ENCODE measurements at regions not wholly inside any gene's neighbourhood (a gene's known extent, or its start where the extent isn't known, plus 50 kb on each side); places are given as distances from the start of the nearest gene placed in this dataset.
"Not testable (repeated sequence)": the region's sequence is repeated elsewhere in the genome, so short reads cannot be mapped to it uniquely, and the experiment has no call there.

DNA sequence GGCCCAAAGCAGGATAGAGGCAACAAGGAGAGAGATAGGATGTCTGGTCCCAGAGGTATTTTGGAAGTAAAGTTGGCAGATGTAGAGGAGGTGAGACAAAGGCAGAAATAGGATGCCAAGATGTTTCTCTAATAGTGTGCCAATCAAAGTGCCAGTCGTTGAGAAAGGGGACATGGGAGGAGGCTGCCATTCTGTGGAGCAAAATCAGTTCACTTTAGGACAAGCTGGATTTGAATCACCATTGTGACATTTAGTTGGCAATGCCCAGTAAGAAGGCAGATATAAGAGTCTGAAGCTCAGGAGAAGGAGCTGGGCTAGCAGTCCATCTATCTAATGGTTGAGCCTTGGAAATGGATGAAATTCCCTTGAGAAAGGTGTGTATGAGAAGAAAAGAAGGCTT, 53.8 kb downstream of the ADRB2 start:
- Mint-ChIP-seq H3K4me3 (no peak overlapping the region), H3K27ac (no peak overlapping the region), H3K27me3 (peaks cover 8% of the 10 kb centered on the region), H3K4me1 (no peaks in the 10 kb centered on the region), H3K36me3 (no peaks in the 10 kb centered on the region), H3K9me3 (no peaks in the 10 kb centered on the region)
- DNase-seq, result no peak

DNA sequence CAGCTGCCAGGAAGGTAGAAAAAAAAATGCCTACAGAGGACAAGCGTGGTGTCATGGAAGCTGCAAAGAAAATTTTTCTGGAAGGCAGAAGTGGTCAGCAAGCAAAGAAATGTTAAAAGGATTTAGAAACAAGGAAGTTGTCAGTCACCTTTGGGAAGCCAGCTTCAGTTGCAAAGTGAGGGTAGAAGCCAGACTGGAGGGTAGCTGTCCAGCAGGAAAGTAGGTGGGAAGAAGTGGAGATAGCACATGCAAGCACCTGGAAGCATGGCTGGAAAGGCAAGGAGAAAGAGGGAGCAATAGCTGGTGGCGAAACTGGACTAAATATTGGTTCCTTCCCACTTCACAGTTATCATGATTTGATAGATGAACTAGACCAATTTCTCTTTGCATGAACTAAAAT, 54.3 kb downstream of the ADRB2 start:
- peaks cover 7% of the 10 kb centered on the region for H3K27me3 Mint-ChIP-seq

GRCh38 chr5:148882332-148882731, 55.9 kb downstream of the ADRB2 start:
- Mint-ChIP-seq H3K27ac (no peak overlapping the region), H3K27me3 (peaks cover 6% of the 10 kb centered on the region), H3K4me3 (no peak overlapping the region), H3K4me1 (peaks cover 2% of the 10 kb centered on the region), H3K9me3 (no peaks in the 10 kb centered on the region), H3K36me3 (no peaks in the 10 kb centered on the region)
- DNase-seq, result no peak

More for the DNA sequence above, 54.3 kb downstream of the ADRB2 start:
- Mint-ChIP-seq H3K9me3 (no peaks in the 10 kb centered on the region), H3K36me3 (no peaks in the 10 kb centered on the region), H3K4me1 (no peaks in the 10 kb centered on the region), H3K4me3 (no peak overlapping the region), H3K27ac (no peak overlapping the region)
- no peak for DNase-seq

DNA sequence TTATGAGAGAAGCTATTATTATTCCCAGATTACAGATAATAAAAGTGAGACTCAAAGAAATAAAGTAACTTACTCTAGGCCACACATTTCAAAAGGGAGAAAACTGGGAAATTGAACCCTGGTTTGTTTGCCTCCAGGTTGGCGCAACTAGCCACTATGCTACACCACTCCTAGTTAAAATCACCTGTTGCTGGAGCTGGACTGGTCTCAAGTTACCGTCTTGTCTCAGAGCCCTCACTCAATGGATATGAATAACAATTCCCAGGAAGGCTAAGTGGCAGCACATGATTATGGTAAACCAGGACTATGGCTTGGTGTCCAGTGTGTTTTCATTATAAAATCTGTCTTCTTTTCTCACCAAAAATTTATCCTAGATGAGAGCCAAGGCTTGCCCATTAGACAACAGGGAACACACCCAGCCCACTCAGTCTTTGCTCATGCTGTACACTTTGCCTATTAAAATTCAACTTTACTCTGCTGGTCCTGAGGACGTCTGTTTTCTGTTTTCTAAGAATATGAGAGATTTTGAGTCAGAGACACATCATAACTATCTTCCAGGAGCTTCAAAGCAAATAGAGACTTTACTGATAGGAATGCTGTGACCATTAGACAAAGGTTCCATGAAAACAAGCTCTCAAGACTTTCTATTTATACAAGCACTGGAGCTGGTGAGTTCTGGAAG, 58.1 kb downstream of the ADRB2 start:
- H3K9me3 Mint-ChIP-seq, result no peaks in the 10 kb centered on the region
- H3K27ac Mint-ChIP-seq, result no peak overlapping the region
- DNase-seq, result no peak
- H3K36me3 Mint-ChIP-seq, result no peaks in the 10 kb centered on the region
- no peak overlapping the region for H3K4me3 Mint-ChIP-seq
- H3K27me3 Mint-ChIP-seq, result peaks cover 12% of the 10 kb centered on the region
- peaks cover 7% of the 10 kb centered on the region for H3K4me1 Mint-ChIP-seq

DNA sequence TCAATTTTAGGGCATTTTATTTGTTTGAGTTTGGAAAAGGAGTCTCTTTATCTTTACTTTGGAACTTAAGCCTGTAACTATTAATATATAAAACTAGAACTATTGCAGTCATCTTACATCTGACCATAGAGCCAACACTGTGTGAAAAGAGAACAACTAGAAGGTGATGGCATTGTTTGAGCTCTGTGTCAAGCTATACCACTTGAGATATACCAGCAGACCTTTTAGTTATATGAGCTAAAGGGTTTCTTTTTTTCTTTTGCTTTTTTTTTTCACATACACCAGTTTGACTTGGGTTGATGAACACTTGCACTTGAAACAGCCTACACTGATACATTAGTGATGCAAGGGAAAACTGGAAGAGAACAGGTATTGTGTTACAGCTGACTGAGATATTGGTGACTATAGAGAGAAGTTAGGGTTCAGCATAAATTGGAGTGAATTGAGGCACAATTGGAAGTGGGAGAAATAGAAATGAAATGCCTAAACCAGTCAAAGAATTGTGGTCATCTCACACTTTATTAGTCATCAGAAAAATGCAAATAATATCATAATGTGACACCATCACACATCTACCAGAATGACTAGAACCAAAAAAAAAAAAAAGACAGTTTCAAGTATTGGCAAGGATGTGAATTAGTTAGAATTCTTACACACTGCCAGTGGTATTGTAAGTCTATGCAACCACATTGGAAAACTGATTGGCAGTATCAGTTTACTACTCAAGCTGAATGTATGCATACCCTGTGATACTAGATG, 60.9 kb downstream of the ADRB2 start:
- Mint-ChIP-seq H3K36me3 (peaks cover 3% of the 10 kb centered on the region), H3K27me3 (peaks cover 31% of the 10 kb centered on the region), H3K27ac (no peak overlapping the region), H3K9me3 (peaks cover 1% of the 10 kb centered on the region), H3K4me3 (no peak overlapping the region), H3K4me1 (peaks cover 7% of the 10 kb centered on the region)
- DNase-seq, result no peak

DNA sequence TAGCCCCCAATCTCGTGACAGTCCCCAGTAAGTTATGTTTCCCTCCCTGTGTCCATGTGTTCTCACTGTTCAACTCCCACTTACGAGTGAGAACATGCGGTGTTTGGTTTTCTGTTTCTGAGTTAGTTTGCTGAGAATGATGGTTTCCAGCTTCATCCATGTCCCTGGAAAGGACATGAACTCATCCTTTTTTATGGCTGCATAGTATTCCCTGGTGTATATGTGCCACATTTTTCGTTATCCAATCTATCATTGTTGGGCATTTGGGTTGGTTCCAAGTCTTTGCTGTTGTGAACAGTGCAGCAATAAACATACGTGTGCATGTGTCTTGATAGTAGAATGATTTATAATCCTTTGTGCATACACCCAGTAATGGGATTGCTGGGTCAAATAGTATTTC, 63.5 kb downstream of the ADRB2 start:
- H3K9me3 Mint-ChIP-seq, H3K4me3 Mint-ChIP-seq, H3K27ac Mint-ChIP-seq, H3K4me1 Mint-ChIP-seq, H3K36me3 Mint-ChIP-seq, DNase-seq: not testable (repeated sequence)
- H3K27me3 Mint-ChIP-seq, result peaks cover 51% of the 10 kb centered on the region

DNA sequence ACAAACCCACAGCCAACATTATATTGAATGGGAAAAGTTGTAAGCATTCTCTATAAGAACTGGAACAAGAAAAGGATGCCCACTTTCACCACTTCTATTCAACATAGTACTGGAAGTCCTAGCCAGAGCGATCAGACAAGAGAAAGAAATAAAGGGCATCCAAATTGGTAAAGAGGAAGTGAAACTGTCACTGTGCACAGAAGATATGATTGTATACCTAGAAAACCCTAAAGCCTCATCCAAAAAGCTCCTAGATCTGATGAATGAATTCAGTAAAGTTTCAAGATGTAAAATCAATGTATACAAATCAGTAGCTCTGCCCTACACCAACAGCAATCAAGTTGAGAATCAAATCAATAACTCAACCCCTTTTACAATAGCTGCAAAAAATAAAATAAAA, 69.0 kb downstream of the ADRB2 start:
- peaks cover 36% of the 10 kb centered on the region for H3K27me3 Mint-ChIP-seq
- H3K36me3 Mint-ChIP-seq, DNase-seq, H3K9me3 Mint-ChIP-seq, H3K4me1 Mint-ChIP-seq, H3K27ac Mint-ChIP-seq, H3K4me3 Mint-ChIP-seq: not testable (repeated sequence)

DNA sequence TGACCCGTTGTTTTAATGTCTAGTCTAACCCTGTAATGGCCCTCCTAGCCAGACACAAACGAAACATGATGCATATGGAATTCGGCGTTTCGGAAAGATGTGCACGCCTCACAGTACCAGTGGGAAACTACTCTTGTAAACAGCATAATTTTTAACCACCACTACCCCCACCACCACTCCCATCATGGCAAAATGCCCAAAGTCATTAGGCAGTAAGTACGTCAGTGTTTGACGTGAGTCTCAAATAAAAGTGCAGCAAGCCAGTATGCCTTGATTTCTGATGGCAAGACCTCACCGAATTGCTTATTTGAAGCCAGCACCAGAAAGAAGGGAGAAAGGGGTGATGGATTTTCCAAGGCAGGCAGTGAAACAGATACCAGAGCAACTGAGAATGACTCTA, 71.4 kb downstream of the ADRB2 start:
- Mint-ChIP-seq H3K4me1 (no peaks in the 10 kb centered on the region), H3K9me3 (peaks cover 7% of the 10 kb centered on the region), H3K27me3 (peaks cover 16% of the 10 kb centered on the region), H3K27ac (no peak overlapping the region), H3K4me3 (no peak overlapping the region), H3K36me3 (no peaks in the 10 kb centered on the region)
- no peak for DNase-seq

DNA sequence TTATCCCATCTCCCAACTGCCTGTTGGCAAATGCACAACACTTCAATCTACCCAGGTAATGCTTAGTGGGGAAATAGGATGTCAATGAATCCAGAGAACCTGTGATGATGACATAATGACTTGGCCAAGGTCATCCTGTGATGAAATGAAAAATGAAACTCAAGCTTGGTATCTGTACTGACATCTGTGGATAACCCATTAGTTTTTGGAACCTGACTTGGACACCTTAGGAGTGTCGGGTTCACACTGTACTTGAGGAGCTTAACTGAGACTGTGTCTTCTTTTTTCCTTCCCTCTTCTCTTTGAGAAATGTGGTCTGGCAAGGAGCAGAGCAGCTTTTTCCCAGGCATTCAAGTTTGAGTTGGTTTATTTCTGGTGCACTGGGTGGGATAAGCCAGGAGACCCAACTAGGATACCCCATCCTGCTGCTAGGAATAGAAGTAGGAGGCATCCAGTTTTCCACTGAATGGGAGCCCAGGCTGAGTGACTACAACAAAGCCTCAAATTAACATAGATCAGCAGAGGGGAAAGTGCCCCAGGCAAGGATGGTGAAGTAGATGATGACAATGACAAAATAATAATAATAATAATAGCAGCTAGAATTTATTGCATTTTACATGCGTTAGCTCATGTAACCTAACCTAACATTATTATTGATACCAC, 72.1 kb downstream of the ADRB2 start:
- H3K27ac Mint-ChIP-seq, result no peak overlapping the region
- no peaks in the 10 kb centered on the region for H3K4me1 Mint-ChIP-seq

GRCh38 chr5:148899993-148900392, 73.6 kb downstream of the ADRB2 start:
- no peak overlapping the region for H3K27ac Mint-ChIP-seq
- no peak overlapping the region for H3K4me3 Mint-ChIP-seq
- no peaks in the 10 kb centered on the region for H3K4me1 Mint-ChIP-seq
- no peaks in the 10 kb centered on the region for H3K27me3 Mint-ChIP-seq
- no peak for DNase-seq
- no peaks in the 10 kb centered on the region for H3K9me3 Mint-ChIP-seq
- no peaks in the 10 kb centered on the region for H3K36me3 Mint-ChIP-seq

More for the DNA sequence above, 72.1 kb downstream of the ADRB2 start:
- no peak for DNase-seq
- H3K36me3 Mint-ChIP-seq, result no peaks in the 10 kb centered on the region
- peaks cover 7% of the 10 kb centered on the region for H3K9me3 Mint-ChIP-seq
- H3K27me3 Mint-ChIP-seq, result peaks cover 10% of the 10 kb centered on the region
- H3K4me3 Mint-ChIP-seq, result no peak overlapping the region

- Mint-ChIP-seq H3K4me1 (peaks cover 3% of the 10 kb centered on the region), H3K9me3 (no peaks in the 10 kb centered on the region), H3K36me3 (no peaks in the 10 kb centered on the region), H3K27ac (no peak overlapping the region), H3K4me3 (no peak overlapping the region), H3K27me3 (no peaks in the 10 kb centered on the region)
- no peak for DNase-seq
Measured at GRCh38 chr5:148902478-148902877, 76.1 kb downstream of the ADRB2 start.

- Mint-ChIP-seq H3K4me3 (no peak overlapping the region), H3K27ac (no peak overlapping the region)
- DNase-seq, result no peak
Measured at GRCh38 chr5:148903587-148903986, 77.2 kb downstream of the ADRB2 start.

GRCh38 chr5:148904440-148904839, 78.0 kb downstream of the ADRB2 start:
- DNase-seq, result no peak
- Mint-ChIP-seq H3K4me1 (peaks cover 3% of the 10 kb centered on the region), H3K4me3 (no peak overlapping the region)

More at GRCh38 chr5:148903587-148903986, 77.2 kb downstream of the ADRB2 start:
- Mint-ChIP-seq H3K9me3 (no peaks in the 10 kb centered on the region), H3K36me3 (no peaks in the 10 kb centered on the region), H3K27me3 (no peaks in the 10 kb centered on the region), H3K4me1 (peaks cover 3% of the 10 kb centered on the region)

GRCh38 chr5:148905541-148905940, 79.1 kb downstream of the ADRB2 start:
- peaks cover 4% of the 10 kb centered on the region for H3K27me3 Mint-ChIP-seq
- no peak for DNase-seq
- no peak overlapping the region for H3K4me3 Mint-ChIP-seq
- no peaks in the 10 kb centered on the region for H3K9me3 Mint-ChIP-seq
- H3K27ac Mint-ChIP-seq, result no peak overlapping the region
- no peaks in the 10 kb centered on the region for H3K36me3 Mint-ChIP-seq
- peaks cover 5% of the 10 kb centered on the region for H3K4me1 Mint-ChIP-seq

More at GRCh38 chr5:148904440-148904839, 78.0 kb downstream of the ADRB2 start:
- peaks cover 4% of the 10 kb centered on the region for H3K27me3 Mint-ChIP-seq
- H3K36me3 Mint-ChIP-seq, result no peaks in the 10 kb centered on the region
- no peaks in the 10 kb centered on the region for H3K9me3 Mint-ChIP-seq
- no peak overlapping the region for H3K27ac Mint-ChIP-seq

- peaks cover 6% of the 10 kb centered on the region for H3K4me1 Mint-ChIP-seq
- no peak for DNase-seq
- no peaks in the 10 kb centered on the region for H3K36me3 Mint-ChIP-seq
- H3K4me3 Mint-ChIP-seq, result no peak overlapping the region
- peaks cover 4% of the 10 kb centered on the region for H3K27me3 Mint-ChIP-seq
- H3K9me3 Mint-ChIP-seq, result no peaks in the 10 kb centered on the region
- H3K27ac Mint-ChIP-seq, result no peak overlapping the region
Measured at GRCh38 chr5:148906968-148907367, 80.6 kb downstream of the ADRB2 start.

Data from activated naive CD8-positive, alpha-beta T cell treated with anti-CD3 and anti-CD28 coated beads for 36 hours (primary cell).